DMS 273 (cell line): ENCODE measurements at regions not wholly inside any gene's neighbourhood (a gene's known extent, or its start where the extent isn't known, plus 50 kb on each side); places are given as distances from the start of the nearest gene placed in this dataset.

ENCODE experiments used
- DNase-seq: peaks from one replicate; lab custom pipeline; 2025; ENCODE audit not compliant: unreplicated experiment; lab: John Stamatoyannopoulos, UW

DNA sequence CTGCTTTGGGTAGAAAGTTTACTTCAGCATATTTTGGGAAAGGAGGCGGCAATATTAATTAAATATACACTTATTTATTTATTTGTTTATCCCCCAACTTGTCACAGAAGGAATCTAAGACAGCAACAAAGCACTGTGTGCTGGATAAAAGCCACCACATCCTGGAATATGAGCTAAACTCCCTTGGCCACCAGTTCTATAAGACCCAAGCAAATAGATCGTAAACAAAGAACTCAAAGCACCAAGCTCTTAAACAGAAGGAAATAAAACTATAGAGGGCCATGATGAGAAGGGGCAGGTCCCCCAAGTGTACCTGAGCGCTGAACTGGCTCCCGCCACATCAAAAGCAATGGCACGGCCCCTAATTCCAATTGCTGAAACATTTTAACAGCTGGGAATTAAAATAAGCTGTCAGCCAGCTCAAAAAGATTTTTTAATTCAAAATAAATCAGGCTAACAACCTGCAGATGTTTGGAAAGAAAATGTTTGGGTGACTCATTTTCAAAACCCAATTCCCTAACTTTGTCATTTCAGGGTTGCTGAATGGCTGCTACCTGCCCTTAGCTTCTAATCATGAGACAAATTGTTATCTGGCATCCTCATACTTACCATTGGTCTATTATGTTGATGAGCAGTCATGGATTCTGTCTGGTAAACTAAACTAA, 127.1 kb downstream of the SLC30A10 start:
- DNase-seq, result no peak

- DNase-seq, result no peak
These were observed 129.9 kb downstream of the SLC30A10 start for GRCh38 chr1:219798283-219799030.

DNA sequence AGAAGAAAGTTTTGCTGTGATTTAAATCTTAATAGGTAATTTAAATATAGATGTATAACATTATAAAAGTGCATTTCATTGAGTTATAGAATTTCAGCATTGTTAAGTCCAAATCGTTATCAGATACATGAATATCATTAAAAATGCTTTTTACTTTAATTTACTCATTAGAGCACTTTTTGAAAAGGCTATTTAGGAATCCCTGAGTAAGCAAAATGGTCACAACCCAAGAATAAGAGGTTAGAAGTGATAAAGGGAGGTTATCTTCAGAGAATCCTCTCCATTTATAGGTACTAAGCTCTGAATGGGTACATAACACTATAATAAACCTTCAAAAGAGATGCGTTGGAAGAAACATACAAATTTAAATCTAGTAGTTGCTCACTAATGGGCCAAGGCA, 130.7 kb downstream of the SLC30A10 start:
- no peak for DNase-seq

GRCh38 chr1:219797009-219797408, 131.3 kb downstream of the SLC30A10 start:
- DNase-seq, result no peak

DNA sequence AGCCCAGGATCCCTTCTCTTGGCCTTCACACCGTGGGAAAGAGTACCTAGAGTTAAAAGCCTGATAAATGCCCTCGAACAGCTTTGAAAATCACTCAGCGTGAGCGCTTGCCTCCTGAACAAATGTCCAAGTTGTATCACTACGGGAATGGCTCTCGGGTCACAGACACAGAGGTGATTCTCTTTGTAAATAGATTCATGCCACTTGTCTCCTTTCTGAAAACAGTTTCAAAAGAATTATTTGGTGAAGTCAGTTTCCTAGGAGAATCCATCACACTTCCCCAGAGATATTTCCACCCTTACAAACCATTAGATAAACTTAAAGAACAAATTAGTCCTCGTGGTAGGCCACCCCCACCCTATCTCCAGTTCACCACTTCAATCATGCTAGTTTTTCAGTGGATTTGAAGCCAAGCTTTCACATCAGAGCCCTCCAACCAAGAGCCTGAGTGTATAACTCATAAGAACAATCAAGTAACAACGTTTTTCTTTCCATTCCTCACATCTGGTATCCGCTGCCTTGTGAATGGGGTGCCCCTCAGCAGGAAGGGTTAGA, 132.9 kb downstream of the SLC30A10 start:
- DNase-seq, result no peak

GRCh38 chr1:219794085-219794743, 134.1 kb downstream of the SLC30A10 start:
- DNase-seq, result no peak

- DNase-seq, result peak; percentile 89
These were observed 135.9 kb downstream of the SLC30A10 start for GRCh38 chr1:219792337-219793021.

- peak; percentile 23 for DNase-seq
These were observed 136.6 kb downstream of the SLC30A10 start for GRCh38 chr1:219791766-219792165.

DNA sequence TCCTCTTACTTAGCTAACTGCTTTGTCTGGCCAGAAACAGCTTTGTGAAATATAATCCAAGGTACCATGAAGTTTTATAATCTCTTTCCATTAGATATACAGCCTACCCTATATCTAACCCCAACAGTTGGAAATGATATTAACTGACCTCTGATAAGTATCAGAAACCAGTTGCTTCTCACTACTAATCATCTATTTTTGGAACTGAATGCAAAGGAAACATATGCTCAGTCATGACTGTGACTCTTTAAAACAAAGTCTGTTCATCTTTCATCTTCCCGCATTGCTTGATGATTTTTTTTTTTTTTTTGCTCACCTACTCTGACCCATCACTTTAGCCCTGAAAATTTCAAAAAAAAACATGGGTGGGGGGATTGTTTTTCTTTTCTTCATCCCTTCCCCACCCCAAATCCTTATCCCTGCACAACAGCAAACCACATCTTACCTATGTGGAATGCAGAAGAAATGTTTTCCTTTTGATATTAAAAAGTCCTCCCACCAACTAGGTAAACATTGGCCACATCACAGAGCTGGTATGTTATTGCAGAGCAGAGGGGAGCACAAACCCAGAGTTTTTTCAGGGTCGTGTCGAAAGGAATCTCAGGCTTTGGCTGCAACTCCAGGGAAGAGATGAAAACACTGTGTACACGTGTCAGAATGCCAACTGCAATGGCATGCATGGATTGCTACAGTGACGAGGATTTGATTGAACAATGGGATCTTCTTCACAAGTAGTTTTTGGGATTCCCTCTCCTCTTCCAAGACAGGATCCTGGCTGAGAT, 137.3 kb downstream of the SLC30A10 start:
- DNase-seq, result peak; percentile 62

DNA sequence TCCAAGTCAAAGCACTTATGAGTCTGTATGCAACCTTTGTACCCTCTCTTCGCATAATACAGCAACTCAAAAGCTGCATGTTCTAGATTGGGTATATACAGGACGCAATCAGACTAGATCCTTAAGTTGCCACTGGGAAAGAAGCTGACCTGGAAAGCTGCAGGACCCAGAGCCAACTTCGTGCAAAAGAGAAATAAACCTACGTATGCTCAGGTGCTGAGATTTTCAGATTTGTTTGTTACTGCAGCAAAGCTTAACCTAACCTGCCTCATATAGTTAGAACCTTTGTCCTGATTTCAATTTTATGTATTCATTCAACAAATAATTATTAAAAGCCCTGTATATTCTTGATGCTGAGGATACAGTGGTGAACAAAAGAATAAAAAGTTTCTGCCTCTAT, 139.7 kb downstream of the SLC30A10 start:
- DNase-seq, result no peak

DNA sequence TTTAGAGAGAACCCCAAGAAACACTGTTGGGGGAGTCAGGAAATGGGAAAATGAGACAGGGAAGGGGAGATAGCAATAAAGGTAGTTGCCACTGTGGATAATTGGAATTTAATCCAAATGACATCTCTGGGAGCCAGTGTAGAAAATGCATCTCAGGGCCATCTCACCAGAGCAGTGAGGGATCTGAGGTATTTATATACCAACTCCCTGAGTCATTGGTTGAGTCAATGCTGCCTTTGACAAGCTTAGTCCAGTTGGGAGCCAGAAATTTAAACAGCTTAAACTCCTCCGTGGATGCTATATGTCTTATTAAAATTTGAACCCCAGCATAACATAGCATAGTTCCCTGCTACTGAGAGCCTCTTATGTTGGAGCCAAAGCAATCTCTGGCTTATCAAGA, 140.3 kb downstream of the SLC30A10 start:
- DNase-seq, result no peak

GRCh38 chr1:219784660-219785381, 143.5 kb downstream of the SLC30A10 start:
- peak; percentile 78 for DNase-seq

- peak; percentile 32 for DNase-seq
These were observed 144.6 kb downstream of the SLC30A10 start for GRCh38 chr1:219783605-219784235.

DNA sequence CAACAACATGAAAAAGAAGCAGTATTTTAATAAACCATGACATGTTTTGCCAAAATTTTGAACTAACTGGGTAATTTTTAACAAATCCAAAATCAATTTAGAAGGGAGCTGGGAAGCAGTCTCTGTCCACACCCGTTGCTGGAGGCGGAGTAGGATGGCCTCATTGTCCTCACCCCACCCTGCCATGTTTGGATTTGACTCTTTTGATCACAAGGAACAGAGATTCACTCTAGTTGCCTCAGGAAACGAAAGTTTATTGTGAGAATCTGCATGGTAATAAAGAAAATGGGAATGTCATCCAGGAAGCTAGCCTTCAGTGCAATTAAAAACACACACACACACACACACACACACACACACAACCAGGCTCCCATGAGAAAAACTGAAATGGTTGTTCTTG, 145.4 kb downstream of the SLC30A10 start:
- no peak for DNase-seq

DNA sequence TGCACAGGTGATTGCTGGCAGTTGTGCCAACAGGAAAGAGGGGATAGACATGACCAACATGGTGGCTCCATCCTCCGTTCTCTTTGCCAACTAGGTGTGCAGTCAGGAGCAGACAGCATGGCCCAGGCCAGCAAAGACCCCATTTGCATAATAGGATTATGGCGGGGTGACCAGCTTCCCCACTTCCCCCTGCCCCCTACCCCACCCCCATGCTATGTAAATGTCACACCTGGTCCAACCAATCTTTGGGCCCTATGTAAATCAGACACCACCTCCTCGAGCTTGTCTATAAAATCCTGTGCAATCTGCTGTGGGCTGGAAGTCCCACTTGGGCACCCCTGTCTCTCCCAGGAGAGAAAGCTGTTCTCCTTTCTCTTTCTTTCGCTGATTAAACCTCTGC, 146.0 kb downstream of the SLC30A10 start:
- DNase-seq, result no peak

- DNase-seq, result no peak
These were observed 146.9 kb downstream of the SLC30A10 start for GRCh38 chr1:219781491-219781890.

- no peak for DNase-seq
These were observed 149.5 kb downstream of the SLC30A10 start for GRCh38 chr1:219778793-219779369.

GRCh38 chr1:219778110-219778509, 150.2 kb downstream of the SLC30A10 start:
- no peak for DNase-seq

DNA sequence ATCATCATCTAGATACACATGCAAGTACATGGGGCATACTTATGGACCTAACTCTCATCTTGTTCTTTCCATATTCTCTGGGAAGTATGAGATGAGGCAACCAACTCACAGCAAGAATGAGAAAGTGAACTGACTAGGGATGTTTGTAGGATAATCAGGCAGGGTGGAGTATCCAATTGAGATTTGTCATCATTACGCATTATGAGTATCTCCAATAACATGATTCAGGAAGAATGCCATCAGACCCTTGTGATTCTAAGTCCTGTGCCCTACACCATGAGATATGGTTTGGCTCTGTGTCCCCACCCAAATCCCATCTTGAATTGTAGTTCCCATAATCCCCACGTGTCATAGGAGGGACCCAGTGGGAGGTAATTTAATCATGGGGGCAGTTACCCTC, 154.0 kb downstream of the SLC30A10 start:
- no peak for DNase-seq
